ENCODE measurements at regions not wholly inside any gene's neighbourhood (a gene's known extent, or its start where the extent isn't known, plus 50 kb on each side); places are given as distances from the start of the nearest gene placed in this dataset.

DNA sequence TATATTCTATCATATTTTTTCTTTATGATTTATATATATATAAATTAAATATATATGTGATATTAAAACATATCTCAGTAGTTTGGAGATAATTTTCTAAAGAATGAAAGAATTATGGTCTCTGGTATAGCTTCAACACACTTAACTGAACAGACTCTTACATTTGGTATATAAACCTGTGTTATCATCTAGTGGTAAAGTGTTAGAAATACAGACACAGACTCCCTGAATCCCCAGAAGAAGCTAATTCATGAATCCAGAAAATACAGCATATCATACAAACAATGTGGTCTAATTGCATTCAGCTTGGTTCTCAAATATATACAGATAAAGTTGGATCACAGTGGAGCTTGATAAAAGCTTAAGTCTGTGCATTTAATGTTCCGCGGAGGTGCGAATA is 1100.4 kb downstream of the ROBO2 start:
- in situ Hi-C loops (cut with HindIII; ENCODE audit: extremely low pct_ligation_motif_present, low pct_unique_long_range_greater_than_20kb) (no loop called here), intact Hi-C loops (cut with micrococcal nuclease; ENCODE audit: unreplicated experiment) (no loop called here)
- Histone ChIP-seq H3K9me3 (ENCODE audit: low read length) (no peaks in the 10 kb centered on the region), H3K27ac (ENCODE audit: extremely low read length, insufficient read depth, low read length) (no peak overlapping the region), H4K20me1 (ENCODE audit: insufficient read depth, low read length) (no peaks in the 10 kb centered on the region), H3K79me2 (ENCODE audit: insufficient read depth, low read length) (no peaks in the 10 kb centered on the region), H3K4me1 (ENCODE audit: insufficient read depth, low read length) (no peaks in the 10 kb centered on the region), H3K9ac (ENCODE audit: insufficient read depth, low read depth, low read length) (no peak overlapping the region), H2AFZ (ENCODE audit: low read length) (no peak overlapping the region), H3K4me3 (replicated peaks in 1 of 3; ENCODE audit: insufficient read depth in 1 of 3, low read depth in 2 of 3, low read length in 3 of 3) (no peak overlapping the region), H3K36me3 (replicated peaks in 1 of 2; ENCODE audit: control insufficient read depth in 1 of 2, insufficient read depth in 2 of 2, low read length in 2 of 2) (no peaks in the 10 kb centered on the region), H3K27me3 (ENCODE audit: control insufficient read depth in 1 of 2, insufficient read depth in 2 of 2, low read length in 2 of 2) (no peaks in the 10 kb centered on the region), H3K4me2 (ENCODE audit: low read depth, low read length) (no peak overlapping the region)
- CTCF ChIA-PET (ENCODE audit: low intra/inter-chr PET ratio, low total read pairs) = no interaction called here
- FAIRE-seq (no peak), ATAC-seq (no peak), DNase-seq (ENCODE audit: low spot score) (no peak)
- POLR2A ChIA-PET = no interaction called here
- TF ChIP-seq, protein P1, sequence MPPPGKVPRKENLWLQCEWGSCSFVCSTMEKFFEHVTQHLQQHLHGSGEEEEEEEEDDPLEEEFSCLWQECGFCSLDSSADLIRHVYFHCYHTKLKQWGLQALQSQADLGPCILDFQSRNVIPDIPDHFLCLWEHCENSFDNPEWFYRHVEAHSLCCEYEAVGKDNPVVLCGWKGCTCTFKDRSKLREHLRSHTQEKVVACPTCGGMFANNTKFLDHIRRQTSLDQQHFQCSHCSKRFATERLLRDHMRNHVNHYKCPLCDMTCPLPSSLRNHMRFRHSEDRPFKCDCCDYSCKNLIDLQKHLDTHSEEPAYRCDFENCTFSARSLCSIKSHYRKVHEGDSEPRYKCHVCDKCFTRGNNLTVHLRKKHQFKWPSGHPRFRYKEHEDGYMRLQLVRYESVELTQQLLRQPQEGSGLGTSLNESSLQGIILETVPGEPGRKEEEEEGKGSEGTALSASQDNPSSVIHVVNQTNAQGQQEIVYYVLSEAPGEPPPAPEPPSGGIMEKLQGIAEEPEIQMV (CRISPR knock-in tag; IDR thresholded peaks at IDR 0.05; ENCODE audit: low read depth) = no peak
- no peak for TF ChIP-seq FOXK2 (IDR thresholded peaks at IDR 0.05)
- no peak for TF ChIP-seq TGIF2 (CRISPR knock-in tag; IDR thresholded peaks at IDR 0.05)
- no peak for TF ChIP-seq PITX1 (CRISPR knock-in tag; IDR thresholded peaks at IDR 0.05)
- WGBS (ENCODE audit: low lambda C conversion rate) = 82% methylated on average over 3 of the region's 3 CpGs
- no TSS peak for BruUV-seq (replicated peaks)

DNA sequence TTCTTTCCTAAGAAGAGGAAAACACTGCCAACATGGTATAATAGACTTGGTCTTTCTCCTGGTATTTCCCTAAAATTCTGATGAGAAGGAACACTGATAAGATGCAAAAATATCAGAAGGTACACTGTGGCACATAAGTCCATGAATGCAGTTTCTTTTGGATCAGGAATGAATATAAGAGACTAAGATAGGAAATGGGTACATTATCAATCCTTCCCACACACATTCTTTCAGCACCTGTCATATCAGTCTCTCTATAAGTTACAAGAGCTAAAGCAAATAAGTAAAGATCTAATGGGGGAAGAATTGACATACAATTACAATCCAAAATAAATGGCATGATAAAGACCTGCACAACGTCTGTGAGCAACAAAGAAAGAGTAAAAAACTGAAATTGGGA is 1101.0 kb downstream of the ROBO2 start:
- H3K9ac ChIP-seq (ENCODE audit: insufficient read depth, low read depth, low read length) = no peak overlapping the region
- in situ Hi-C loops (cut with HindIII; ENCODE audit: extremely low pct_ligation_motif_present, low pct_unique_long_range_greater_than_20kb) = no loop called here
- no peak overlapping the region for H3K4me3 ChIP-seq (replicated peaks in 1 of 3; ENCODE audit: insufficient read depth in 1 of 3, low read depth in 2 of 3, low read length in 3 of 3)
- no peaks in the 10 kb centered on the region for H3K79me2 ChIP-seq (ENCODE audit: insufficient read depth, low read length)
- H3K9me3 ChIP-seq (ENCODE audit: low read length) = no peaks in the 10 kb centered on the region
- ATAC-seq (no peak), DNase-seq (ENCODE audit: low spot score) (no peak), FAIRE-seq (no peak)
- no TSS peak for BruUV-seq (replicated peaks)
- no peaks in the 10 kb centered on the region for H3K36me3 ChIP-seq (replicated peaks in 1 of 2; ENCODE audit: control insufficient read depth in 1 of 2, insufficient read depth in 2 of 2, low read length in 2 of 2)
- H3K27me3 ChIP-seq (ENCODE audit: control insufficient read depth in 1 of 2, insufficient read depth in 2 of 2, low read length in 2 of 2) = no peaks in the 10 kb centered on the region
- no peak overlapping the region for H3K4me2 ChIP-seq (ENCODE audit: low read depth, low read length)
- no peak overlapping the region for H3K27ac ChIP-seq (ENCODE audit: extremely low read length, insufficient read depth, low read length)
- H3K4me1 ChIP-seq (ENCODE audit: insufficient read depth, low read length) = no peaks in the 10 kb centered on the region
- POLR2A ChIA-PET = no interaction called here
- CTCF ChIA-PET (ENCODE audit: low intra/inter-chr PET ratio, low total read pairs) = no interaction called here
- H2AFZ ChIP-seq (ENCODE audit: low read length) = no peak overlapping the region
- 4% methylated on average over 1 of the region's 1 CpG for WGBS (ENCODE audit: low lambda C conversion rate)
- H4K20me1 ChIP-seq (ENCODE audit: insufficient read depth, low read length) = no peaks in the 10 kb centered on the region
- intact Hi-C loops (cut with micrococcal nuclease; ENCODE audit: unreplicated experiment) = no loop called here
- TF ChIP-seq, protein P2, sequence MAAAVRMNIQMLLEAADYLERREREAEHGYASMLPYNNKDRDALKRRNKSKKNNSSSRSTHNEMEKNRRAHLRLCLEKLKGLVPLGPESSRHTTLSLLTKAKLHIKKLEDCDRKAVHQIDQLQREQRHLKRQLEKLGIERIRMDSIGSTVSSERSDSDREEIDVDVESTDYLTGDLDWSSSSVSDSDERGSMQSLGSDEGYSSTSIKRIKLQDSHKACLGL (CRISPR knock-in tag; IDR thresholded peaks at IDR 0.05) = no peak
- TF ChIP-seq GPN1 (CRISPR knock-in tag; IDR thresholded peaks at IDR 0.05; ENCODE audit: borderline replicate concordance) = no peak
- TF ChIP-seq SOX5 (CRISPR knock-in tag; IDR thresholded peaks at IDR 0.05; ENCODE audit: borderline replicate concordance) = no peak
- TF ChIP-seq, protein P3, sequence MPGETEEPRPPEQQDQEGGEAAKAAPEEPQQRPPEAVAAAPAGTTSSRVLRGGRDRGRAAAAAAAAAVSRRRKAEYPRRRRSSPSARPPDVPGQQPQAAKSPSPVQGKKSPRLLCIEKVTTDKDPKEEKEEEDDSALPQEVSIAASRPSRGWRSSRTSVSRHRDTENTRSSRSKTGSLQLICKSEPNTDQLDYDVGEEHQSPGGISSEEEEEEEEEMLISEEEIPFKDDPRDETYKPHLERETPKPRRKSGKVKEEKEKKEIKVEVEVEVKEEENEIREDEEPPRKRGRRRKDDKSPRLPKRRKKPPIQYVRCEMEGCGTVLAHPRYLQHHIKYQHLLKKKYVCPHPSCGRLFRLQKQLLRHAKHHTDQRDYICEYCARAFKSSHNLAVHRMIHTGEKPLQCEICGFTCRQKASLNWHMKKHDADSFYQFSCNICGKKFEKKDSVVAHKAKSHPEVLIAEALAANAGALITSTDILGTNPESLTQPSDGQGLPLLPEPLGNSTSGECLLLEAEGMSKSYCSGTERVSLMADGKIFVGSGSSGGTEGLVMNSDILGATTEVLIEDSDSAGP (CRISPR knock-in tag; IDR thresholded peaks at IDR 0.05; ENCODE audit: borderline replicate concordance) = no peak
- TF ChIP-seq, protein P4, sequence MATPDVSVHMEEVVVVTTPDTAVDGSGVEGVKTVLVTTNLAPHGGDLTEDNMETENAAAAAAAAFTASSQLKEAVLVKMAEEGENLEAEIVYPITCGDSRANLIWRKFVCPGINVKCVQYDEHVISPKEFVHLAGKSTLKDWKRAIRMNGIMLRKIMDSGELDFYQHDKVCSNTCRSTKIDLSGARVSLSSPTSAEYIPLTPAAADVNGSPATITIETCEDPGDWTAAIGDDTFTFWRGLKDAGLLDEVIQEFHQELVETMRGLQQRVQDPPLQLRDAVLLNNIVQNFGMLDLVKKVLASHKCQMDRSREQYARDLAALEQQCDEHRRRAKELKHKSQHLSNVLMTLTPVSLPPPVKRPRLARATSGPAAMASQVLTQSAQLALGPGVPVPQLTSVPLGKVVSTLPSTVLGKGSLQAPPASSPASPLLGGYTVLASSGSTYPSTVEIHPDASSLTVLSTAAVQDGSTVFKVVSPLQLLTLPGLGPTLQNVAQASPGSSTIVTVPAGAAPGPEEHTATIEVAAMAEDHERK (CRISPR knock-in tag; IDR thresholded peaks at IDR 0.05; ENCODE audit: low read depth) = no peak
- TF ChIP-seq, protein P5, sequence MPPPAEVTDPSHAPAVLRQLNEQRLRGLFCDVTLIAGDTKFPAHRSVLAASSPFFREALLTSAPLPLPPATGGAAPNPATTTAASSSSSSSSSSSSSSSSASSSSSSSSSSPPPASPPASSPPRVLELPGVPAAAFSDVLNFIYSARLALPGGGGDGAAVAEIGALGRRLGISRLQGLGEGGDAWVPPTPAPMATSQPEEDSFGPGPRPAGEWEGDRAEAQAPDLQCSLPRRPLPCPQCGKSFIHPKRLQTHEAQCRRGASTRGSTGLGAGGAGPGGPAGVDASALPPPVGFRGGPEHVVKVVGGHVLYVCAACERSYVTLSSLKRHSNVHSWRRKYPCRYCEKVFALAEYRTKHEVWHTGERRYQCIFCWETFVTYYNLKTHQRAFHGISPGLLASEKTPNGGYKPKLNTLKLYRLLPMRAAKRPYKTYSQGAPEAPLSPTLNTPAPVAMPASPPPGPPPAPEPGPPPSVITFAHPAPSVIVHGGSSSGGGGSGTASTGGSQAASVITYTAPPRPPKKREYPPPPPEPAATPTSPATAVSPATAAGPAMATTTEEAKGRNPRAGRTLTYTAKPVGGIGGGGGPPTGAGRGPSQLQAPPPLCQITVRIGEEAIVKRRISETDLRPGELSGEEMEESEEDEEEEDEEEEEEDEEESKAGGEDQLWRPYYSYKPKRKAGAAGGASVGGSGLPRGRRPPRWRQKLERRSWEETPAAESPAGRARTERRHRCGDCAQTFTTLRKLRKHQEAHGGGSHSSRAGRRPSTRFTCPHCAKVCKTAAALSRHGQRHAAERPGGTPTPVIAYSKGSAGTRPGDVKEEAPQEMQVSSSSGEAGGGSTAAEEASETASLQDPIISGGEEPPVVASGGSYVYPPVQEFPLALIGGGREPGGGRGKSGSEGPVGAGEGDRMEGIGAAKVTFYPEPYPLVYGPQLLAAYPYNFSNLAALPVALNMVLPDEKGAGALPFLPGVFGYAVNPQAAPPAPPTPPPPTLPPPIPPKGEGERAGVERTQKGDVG (CRISPR knock-in tag; IDR thresholded peaks at IDR 0.05; ENCODE audit: borderline replicate concordance) = no peak
- no peak for TF ChIP-seq PTBP1 (IDR thresholded peaks at IDR 0.05; ENCODE audit: low read depth, low read length, poor library complexity, severe bottlenecking)
